Caco-2 (cell line): ENCODE measurements at regions not wholly inside any gene's neighbourhood (a gene's known extent, or its start where the extent isn't known, plus 50 kb on each side); places are given as distances from the start of the nearest gene placed in this dataset.

Source experiments
- BruUV-seq: library from RNA; stranded (reverse); fragments of 400-500 nt; replicated peaks from 2 replicates; lab custom pipeline; 2021; lab: Mats Ljungman, UMichigan
- CTCF ChIA-PET: fragments of 300-600 bp; sonication (Branson Sonifier 250); formaldehyde crosslinking; loops from one replicate; lab custom pipeline; 2022; ENCODE audit warnings: antibody characterized with exemption; lab: Charles Lee
- POLR2A ChIA-PET: fragments of 300-600 bp; sonication (Branson Sonifier 250); formaldehyde crosslinking; loops from one replicate; lab custom pipeline; 2022; ENCODE audit warnings: antibody characterized with exemption; lab: Charles Lee
- DNase-seq, 2 experiments: peaks; one replicate each; pipeline versions ENCODE4 v3.0.0 to v3.0.0-alpha.2; 2020 to 2022
- H3K27me3 ChIP-seq: replicated peaks from 2 replicates; pipeline ENCODE4 v1.6.0; 2011; ENCODE audit warnings: low read length; ENCODE audit not compliant: control insufficient read depth, insufficient read depth
- H3K36me3 ChIP-seq: 2 replicates; pipeline ENCODE4 v1.5.1; 2011; ENCODE audit warnings: low read length; ENCODE audit not compliant: control insufficient read depth, insufficient read depth
- H3K4me1 ChIP-seq: fragments of 250-450 bp; sonication (Bioruptor Pico); 2 replicates; pipeline ENCODE4 v1.5.1; 2020; ENCODE audit warnings: mild to moderate bottlenecking
- H3K4me3 ChIP-seq: 2 replicates; pipeline ENCODE4 v1.5.1; 2011; ENCODE audit warnings: low read depth, mild to moderate bottlenecking, control low read depth, low read length
- H3K9me3 ChIP-seq: fragments of 250-450 bp; sonication (Bioruptor Pico); 2 replicates; pipeline ENCODE4 v1.5.1; 2020; ENCODE audit warnings: mild to moderate bottlenecking, moderate library complexity
- H3K27ac Mint-ChIP-seq: one replicate; pipeline ENCODE4 v1.8.0; 2022; ENCODE audit warnings: mixed read lengths; ENCODE audit not compliant: unreplicated experiment
- H3K27me3 Mint-ChIP-seq: one replicate; pipeline ENCODE4 v1.8.0; 2022; ENCODE audit warnings: mixed read lengths; ENCODE audit not compliant: insufficient read depth, unreplicated experiment
- H3K36me3 Mint-ChIP-seq: one replicate; pipeline ENCODE4 v1.8.0; 2022; ENCODE audit warnings: mild to moderate bottlenecking, mixed read lengths; ENCODE audit not compliant: insufficient read depth, unreplicated experiment
- H3K4me1 Mint-ChIP-seq: one replicate; pipeline ENCODE4 v1.8.0; 2022; ENCODE audit warnings: low read depth, mixed read lengths; ENCODE audit not compliant: unreplicated experiment
- H3K4me3 Mint-ChIP-seq: one replicate; pipeline ENCODE4 v1.8.0; 2022; ENCODE audit warnings: mild to moderate bottlenecking, moderate library complexity, mixed read lengths; ENCODE audit not compliant: unreplicated experiment
- H3K9me3 Mint-ChIP-seq: one replicate; pipeline ENCODE4 v1.8.0; 2022; ENCODE audit warnings: mixed read lengths; ENCODE audit not compliant: unreplicated experiment
- CTCF ChIP-seq, 2 experiments: fragments of 200-600 bp in 1 of 2; IDR thresholded peaks; 1 replicate in 1 of 2; 2 replicates in 1 of 2; pipeline versions ENCODE4 v1.5.1 to v1.8.0; 2011 to 2022; ENCODE audit warnings: antibody characterized with exemption in 1 of 2, control low read depth in 1 of 2, inconsistent platforms in 1 of 2, low read depth in 1 of 2, low read length in 1 of 2, mild to moderate bottlenecking in 1 of 2, moderate library complexity in 1 of 2; ENCODE audit not compliant: insufficient read depth in 1 of 2, severe bottlenecking in 1 of 2, unreplicated experiment in 1 of 2
- intact Hi-C: fragments of 100-400 bp; cut with micrococcal nuclease; formaldehyde crosslinking; loops from one replicate; pipeline ENCODE4 v1.10.0; 2022; ENCODE audit not compliant: unreplicated experiment

- Histone ChIP-seq H3K9me3 (peaks cover 9% of the 10 kb centered on the region; the same call in 1 of the 2 replicates), H3K4me3 (no peak overlapping the region), H3K36me3 (no peaks in the 10 kb centered on the region), H3K27me3 (no peaks in the 10 kb centered on the region), H3K4me1 (no peaks in the 10 kb centered on the region)
- ChIA-PET CTCF (no interaction called here), POLR2A (no interaction called here)
- no peaks in the 10 kb centered on the region for H3K4me1 Mint-ChIP-seq
- TF ChIP-seq CTCF (IDR thresholded peaks at IDR 0.05; ENCODE audit: insufficient read depth in 1 of 2, low read depth in 1 of 2, low read length in 1 of 2, severe bottlenecking in 1 of 2, unreplicated experiment in 1 of 2): no peak
- no peaks in the 10 kb centered on the region for H3K27me3 Mint-ChIP-seq
- no peak for DNase-seq
- H3K4me3 Mint-ChIP-seq: no peak overlapping the region
- BruUV-seq: no TSS peak
- no peak overlapping the region for H3K27ac Mint-ChIP-seq
- H3K9me3 Mint-ChIP-seq: peaks cover 31% of the 10 kb centered on the region
- H3K36me3 Mint-ChIP-seq: no peaks in the 10 kb centered on the region
- intact Hi-C loops: no loop called here
Observed at GRCh38 chr6:71463061-71463460, 174.4 kb downstream of the OGFRL1 start.

- Mint-ChIP-seq H3K4me1 (no peaks in the 10 kb centered on the region), H3K9me3 (peaks cover 31% of the 10 kb centered on the region), H3K27me3 (no peaks in the 10 kb centered on the region), H3K27ac (no peak overlapping the region), H3K36me3 (peaks cover 5% of the 10 kb centered on the region), H3K4me3 (no peak overlapping the region)
- no TSS peak for BruUV-seq
- ChIA-PET CTCF (no interaction called here), POLR2A (no interaction called here)
- Histone ChIP-seq H3K27me3 (no peaks in the 10 kb centered on the region), H3K4me3 (no peak overlapping the region), H3K9me3 (peaks cover 9% of the 10 kb centered on the region; the same call in 1 of the 2 replicates), H3K4me1 (no peaks in the 10 kb centered on the region), H3K36me3 (no peaks in the 10 kb centered on the region)
- TF ChIP-seq CTCF (IDR thresholded peaks at IDR 0.05; ENCODE audit: insufficient read depth in 1 of 2, low read depth in 1 of 2, low read length in 1 of 2, severe bottlenecking in 1 of 2, unreplicated experiment in 1 of 2): no peak
- DNase-seq: no peak
- intact Hi-C loops: no loop called here
Observed at GRCh38 chr6:71465096-71465495, 176.5 kb downstream of the OGFRL1 start.

GRCh38 chr6:71466362-71466761 is 177.8 kb downstream of the OGFRL1 start:
- H3K4me1 Mint-ChIP-seq: no peaks in the 10 kb centered on the region
- no peak for TF ChIP-seq CTCF (IDR thresholded peaks at IDR 0.05; ENCODE audit: insufficient read depth in 1 of 2, low read depth in 1 of 2, low read length in 1 of 2, severe bottlenecking in 1 of 2, unreplicated experiment in 1 of 2)
- peaks cover 9% of the 10 kb centered on the region; the same call in 1 of the 2 replicates for H3K9me3 ChIP-seq
- ChIA-PET POLR2A (no interaction called here), CTCF (no interaction called here)
- BruUV-seq: no TSS peak
- no peaks in the 10 kb centered on the region for H3K27me3 Mint-ChIP-seq
- intact Hi-C loops: no loop called here
- no peak overlapping the region for H3K4me3 ChIP-seq
- no peaks in the 10 kb centered on the region for H3K27me3 ChIP-seq
- DNase-seq: no peak
- H3K4me1 ChIP-seq: no peaks in the 10 kb centered on the region
- no peak overlapping the region for H3K4me3 Mint-ChIP-seq
- no peak overlapping the region for H3K27ac Mint-ChIP-seq
- H3K9me3 Mint-ChIP-seq: peaks cover 31% of the 10 kb centered on the region
- peaks cover 5% of the 10 kb centered on the region for H3K36me3 Mint-ChIP-seq
- H3K36me3 ChIP-seq: no peaks in the 10 kb centered on the region
